Esophagus muscularis mucosa (tissue), 4 donors: ENCODE measurements at regions not wholly inside any gene's neighbourhood (a gene's known extent, or its start where the extent isn't known, plus 50 kb on each side); places are given as distances from the start of the nearest gene placed in this dataset.

Experiments
- CTCF ChIP-seq, 3 experiments: fragments of 200-600 bp in 2 of 3; fragments of 450-650 bp in 1 of 3; sonication (generic) in 2 of 3; IDR thresholded peaks; one replicate each; pipeline ENCODE4 v1.5.1; 2017 to 2019; ENCODE audit warnings: antibody characterized with exemption in 3 of 3, mild to moderate bottlenecking in 2 of 3, moderate library complexity in 1 of 3
- EP300 ChIP-seq: sonication (generic); formaldehyde crosslinking; IDR thresholded peaks from one replicate; pipeline ENCODE4 v1.6.1; 2017; ENCODE audit warnings: antibody characterized with exemption
- POLR2A ChIP-seq: fragments of 450-650 bp; IDR thresholded peaks from one replicate; pipeline ENCODE4 v1.6.1; 2017; ENCODE audit warnings: antibody characterized with exemption, moderate library complexity, mild to moderate bottlenecking, low read depth
- POLR2AphosphoS5 ChIP-seq, 2 donors: sonication (generic); formaldehyde crosslinking; IDR thresholded peaks; one replicate each; pipeline ENCODE4 v1.6.1; 2017; ENCODE audit warnings: antibody characterized with exemption in 2 of 2

- no peak for TF ChIP-seq CTCF (IDR thresholded peaks at IDR 0.05)
- no peak for TF ChIP-seq POLR2AphosphoS5 (IDR thresholded peaks at IDR 0.05)
- TF ChIP-seq POLR2A: no peak
- no peak for TF ChIP-seq EP300
Measured at GRCh38 chr2:215577356-215577755, 141.5 kb upstream of the FN1 start.
